ENCODE measurements at regions not wholly inside any gene's neighbourhood (a gene's known extent, or its start where the extent isn't known, plus 50 kb on each side); places are given as distances from the start of the nearest gene placed in this dataset.

DNA sequence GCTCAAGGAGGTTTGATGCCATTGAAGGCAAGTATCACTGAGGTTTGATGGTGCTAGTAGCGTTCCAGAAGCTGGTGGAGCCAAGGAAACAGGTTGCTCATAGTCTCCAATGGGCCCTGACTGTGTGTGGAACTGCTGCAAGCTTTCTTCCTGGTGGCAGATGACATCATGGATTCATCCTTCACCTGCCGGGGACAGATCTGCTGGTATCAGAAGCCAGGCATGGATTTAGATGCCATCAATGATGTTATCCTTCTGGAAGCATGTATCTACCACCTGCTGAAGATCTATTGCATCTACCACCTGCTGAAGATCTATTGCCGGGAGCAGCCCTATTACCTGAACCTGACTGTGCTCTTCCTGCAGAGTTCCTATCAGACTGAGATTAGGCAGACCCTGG lies 734.4 kb downstream of the PLA2G4A start:
- TF ChIP-seq GABPA (IDR thresholded peaks at IDR 0.05 in 1 of 2, conservative IDR thresholded peaks at IDR 0.05 in 1 of 2) (no peak), NR2F2 (IDR thresholded peaks at IDR 0.05) (no peak), FOXA1 (IDR thresholded peaks at IDR 0.05) (no peak), EGR1 (IDR thresholded peaks at IDR 0.05; ENCODE audit: low read depth in 2 of 2) (no peak), YY1 (IDR thresholded peaks at IDR 0.05) (no peak), RAD21 (IDR thresholded peaks at IDR 0.05) (no peak), TAF1 (conservative IDR thresholded peaks at IDR 0.05) (no peak), SP1 (IDR thresholded peaks at IDR 0.05) (no peak), HNF4A (conservative IDR thresholded peaks at IDR 0.05) (no peak), JUND (IDR thresholded peaks at IDR 0.05) (no peak)
- TF ChIP-seq, protein P1, sequence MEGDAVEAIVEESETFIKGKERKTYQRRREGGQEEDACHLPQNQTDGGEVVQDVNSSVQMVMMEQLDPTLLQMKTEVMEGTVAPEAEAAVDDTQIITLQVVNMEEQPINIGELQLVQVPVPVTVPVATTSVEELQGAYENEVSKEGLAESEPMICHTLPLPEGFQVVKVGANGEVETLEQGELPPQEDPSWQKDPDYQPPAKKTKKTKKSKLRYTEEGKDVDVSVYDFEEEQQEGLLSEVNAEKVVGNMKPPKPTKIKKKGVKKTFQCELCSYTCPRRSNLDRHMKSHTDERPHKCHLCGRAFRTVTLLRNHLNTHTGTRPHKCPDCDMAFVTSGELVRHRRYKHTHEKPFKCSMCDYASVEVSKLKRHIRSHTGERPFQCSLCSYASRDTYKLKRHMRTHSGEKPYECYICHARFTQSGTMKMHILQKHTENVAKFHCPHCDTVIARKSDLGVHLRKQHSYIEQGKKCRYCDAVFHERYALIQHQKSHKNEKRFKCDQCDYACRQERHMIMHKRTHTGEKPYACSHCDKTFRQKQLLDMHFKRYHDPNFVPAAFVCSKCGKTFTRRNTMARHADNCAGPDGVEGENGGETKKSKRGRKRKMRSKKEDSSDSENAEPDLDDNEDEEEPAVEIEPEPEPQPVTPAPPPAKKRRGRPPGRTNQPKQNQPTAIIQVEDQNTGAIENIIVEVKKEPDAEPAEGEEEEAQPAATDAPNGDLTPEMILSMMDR (IDR thresholded peaks at IDR 0.05; ENCODE audit: low read depth, low read length, missing input control), result no peak
- TF ChIP-seq, protein P2, sequence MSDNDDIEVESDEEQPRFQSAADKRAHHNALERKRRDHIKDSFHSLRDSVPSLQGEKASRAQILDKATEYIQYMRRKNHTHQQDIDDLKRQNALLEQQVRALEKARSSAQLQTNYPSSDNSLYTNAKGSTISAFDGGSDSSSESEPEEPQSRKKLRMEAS (IDR thresholded peaks at IDR 0.05), result no peak
- TF ChIP-seq, protein P3, sequence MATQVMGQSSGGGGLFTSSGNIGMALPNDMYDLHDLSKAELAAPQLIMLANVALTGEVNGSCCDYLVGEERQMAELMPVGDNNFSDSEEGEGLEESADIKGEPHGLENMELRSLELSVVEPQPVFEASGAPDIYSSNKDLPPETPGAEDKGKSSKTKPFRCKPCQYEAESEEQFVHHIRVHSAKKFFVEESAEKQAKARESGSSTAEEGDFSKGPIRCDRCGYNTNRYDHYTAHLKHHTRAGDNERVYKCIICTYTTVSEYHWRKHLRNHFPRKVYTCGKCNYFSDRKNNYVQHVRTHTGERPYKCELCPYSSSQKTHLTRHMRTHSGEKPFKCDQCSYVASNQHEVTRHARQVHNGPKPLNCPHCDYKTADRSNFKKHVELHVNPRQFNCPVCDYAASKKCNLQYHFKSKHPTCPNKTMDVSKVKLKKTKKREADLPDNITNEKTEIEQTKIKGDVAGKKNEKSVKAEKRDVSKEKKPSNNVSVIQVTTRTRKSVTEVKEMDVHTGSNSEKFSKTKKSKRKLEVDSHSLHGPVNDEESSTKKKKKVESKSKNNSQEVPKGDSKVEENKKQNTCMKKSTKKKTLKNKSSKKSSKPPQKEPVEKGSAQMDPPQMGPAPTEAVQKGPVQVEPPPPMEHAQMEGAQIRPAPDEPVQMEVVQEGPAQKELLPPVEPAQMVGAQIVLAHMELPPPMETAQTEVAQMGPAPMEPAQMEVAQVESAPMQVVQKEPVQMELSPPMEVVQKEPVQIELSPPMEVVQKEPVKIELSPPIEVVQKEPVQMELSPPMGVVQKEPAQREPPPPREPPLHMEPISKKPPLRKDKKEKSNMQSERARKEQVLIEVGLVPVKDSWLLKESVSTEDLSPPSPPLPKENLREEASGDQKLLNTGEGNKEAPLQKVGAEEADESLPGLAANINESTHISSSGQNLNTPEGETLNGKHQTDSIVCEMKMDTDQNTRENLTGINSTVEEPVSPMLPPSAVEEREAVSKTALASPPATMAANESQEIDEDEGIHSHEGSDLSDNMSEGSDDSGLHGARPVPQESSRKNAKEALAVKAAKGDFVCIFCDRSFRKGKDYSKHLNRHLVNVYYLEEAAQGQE (IDR thresholded peaks at IDR 0.05), result no peak
- TF ChIP-seq, protein P4, sequence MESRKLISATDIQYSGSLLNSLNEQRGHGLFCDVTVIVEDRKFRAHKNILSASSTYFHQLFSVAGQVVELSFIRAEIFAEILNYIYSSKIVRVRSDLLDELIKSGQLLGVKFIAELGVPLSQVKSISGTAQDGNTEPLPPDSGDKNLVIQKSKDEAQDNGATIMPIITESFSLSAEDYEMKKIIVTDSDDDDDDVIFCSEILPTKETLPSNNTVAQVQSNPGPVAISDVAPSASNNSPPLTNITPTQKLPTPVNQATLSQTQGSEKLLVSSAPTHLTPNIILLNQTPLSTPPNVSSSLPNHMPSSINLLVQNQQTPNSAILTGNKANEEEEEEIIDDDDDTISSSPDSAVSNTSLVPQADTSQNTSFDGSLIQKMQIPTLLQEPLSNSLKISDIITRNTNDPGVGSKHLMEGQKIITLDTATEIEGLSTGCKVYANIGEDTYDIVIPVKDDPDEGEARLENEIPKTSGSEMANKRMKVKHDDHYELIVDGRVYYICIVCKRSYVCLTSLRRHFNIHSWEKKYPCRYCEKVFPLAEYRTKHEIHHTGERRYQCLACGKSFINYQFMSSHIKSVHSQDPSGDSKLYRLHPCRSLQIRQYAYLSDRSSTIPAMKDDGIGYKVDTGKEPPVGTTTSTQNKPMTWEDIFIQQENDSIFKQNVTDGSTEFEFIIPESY (IDR thresholded peaks at IDR 0.05), result no peak

Measured in liver (tissue), 3 donors.